Kidney epithelial cell (primary cell): ENCODE measurements at regions not wholly inside any gene's neighbourhood (a gene's known extent, or its start where the extent isn't known, plus 50 kb on each side); places are given as distances from the start of the nearest gene placed in this dataset.

Experiments
- DNase-seq: peaks from one replicate; pipeline ENCODE4 v3.0.0-alpha.2; 2010; ENCODE audit warnings: low read depth
- H3K27me3 ChIP-seq: 2 replicates; pipeline ENCODE4 v1.6.0; 2011; ENCODE audit warnings: low read length; ENCODE audit not compliant: control insufficient read depth, insufficient read depth
- H3K36me3 ChIP-seq: 2 replicates; pipeline ENCODE4 v1.5.1; 2011; ENCODE audit warnings: low read length; ENCODE audit not compliant: control insufficient read depth, insufficient read depth
- H3K4me3 ChIP-seq: 2 replicates; pipeline ENCODE4 v1.5.1; 2011; ENCODE audit warnings: low read depth, mild to moderate bottlenecking, control low read depth, low read length
- CTCF ChIP-seq: IDR thresholded peaks from 2 replicates; pipeline ENCODE4 v1.5.1; 2011; ENCODE audit warnings: mild to moderate bottlenecking, moderate library complexity, low read length, control low read depth, inconsistent platforms; ENCODE audit not compliant: insufficient read depth, poor library complexity, severe bottlenecking

GRCh38 chr10:118203461-118203860 is 138.7 kb downstream of the FAM204A start:
- no peak for DNase-seq
- H3K36me3 ChIP-seq = no peaks in the 10 kb centered on the region
- H3K4me3 ChIP-seq = no peak overlapping the region
- no peaks in the 10 kb centered on the region for H3K27me3 ChIP-seq
- no peak for TF ChIP-seq CTCF

- no peak for TF ChIP-seq CTCF
- no peak for DNase-seq
- Histone ChIP-seq H3K4me3 (no peak overlapping the region), H3K27me3 (peaks cover 2% of the 10 kb centered on the region), H3K36me3 (no peaks in the 10 kb centered on the region)
Observed at GRCh38 chr10:118195729-118196128, 146.4 kb downstream of the FAM204A start.

GRCh38 chr10:118193642-118194041 is 146.9 kb upstream of the RAB11FIP2 start:
- TF ChIP-seq CTCF = no peak
- Histone ChIP-seq H3K4me3 (no peak overlapping the region), H3K27me3 (peaks cover 5% of the 10 kb centered on the region), H3K36me3 (no peaks in the 10 kb centered on the region)
- no peak for DNase-seq

- no peaks in the 10 kb centered on the region for H3K36me3 ChIP-seq
- H3K27me3 ChIP-seq = no peaks in the 10 kb centered on the region
- H3K4me3 ChIP-seq = no peak overlapping the region
- DNase-seq = no peak
- no peak for TF ChIP-seq CTCF
Observed at GRCh38 chr10:118181021-118181420, 134.3 kb upstream of the RAB11FIP2 start.

- TF ChIP-seq CTCF = no peak
- no peak for DNase-seq
- no peaks in the 10 kb centered on the region for H3K36me3 ChIP-seq
- H3K4me3 ChIP-seq = no peak overlapping the region
- no peaks in the 10 kb centered on the region for H3K27me3 ChIP-seq
Observed at GRCh38 chr10:118175148-118175547, 128.4 kb upstream of the RAB11FIP2 start.

- Histone ChIP-seq H3K27me3 (no peaks in the 10 kb centered on the region), H3K36me3 (no peaks in the 10 kb centered on the region), H3K4me3 (no peak overlapping the region)
- no peak for TF ChIP-seq CTCF
- no peak for DNase-seq
Observed at GRCh38 chr10:118173296-118173695, 126.6 kb upstream of the RAB11FIP2 start.
